Trophoblast cell (in vitro differentiated cells and primary cell): ENCODE measurements at regions not wholly inside any gene's neighbourhood (a gene's known extent, or its start where the extent isn't known, plus 50 kb on each side); places are given as distances from the start of the nearest gene placed in this dataset.

Experiments
- DNase-seq, 2 donors: peaks; one replicate each; pipeline ENCODE4 v3.0.0-alpha.2; 2016
- H2AFZ ChIP-seq: 2 replicates; pipeline ENCODE4 v1.6.1; 2013; ENCODE audit warnings: low read length, moderate library complexity, mild to moderate bottlenecking; ENCODE audit not compliant: insufficient read depth, poor library complexity
- H2AK5ac ChIP-seq: 2 replicates; pipeline ENCODE4 v1.6.1; 2013; ENCODE audit warnings: mild to moderate bottlenecking, low read length
- H2BK120ac ChIP-seq: 2 replicates; pipeline ENCODE4 v1.6.1; 2013; ENCODE audit warnings: low read length, mild to moderate bottlenecking, moderate library complexity; ENCODE audit not compliant: insufficient read depth, poor library complexity
- H2BK12ac ChIP-seq: 2 replicates; pipeline ENCODE4 v1.6.1; 2013; ENCODE audit warnings: mild to moderate bottlenecking, low read length, moderate library complexity
- H2BK5ac ChIP-seq: 2 replicates; pipeline ENCODE4 v1.6.1; 2013; ENCODE audit warnings: low read length, low read depth, moderate library complexity, mild to moderate bottlenecking; ENCODE audit not compliant: poor library complexity
- H3K14ac ChIP-seq: 2 replicates; pipeline ENCODE4 v1.6.1; 2013; ENCODE audit warnings: mild to moderate bottlenecking, low read length
- H3K18ac ChIP-seq: 2 replicates; pipeline ENCODE4 v1.6.1; 2013; ENCODE audit warnings: mild to moderate bottlenecking, low read length
- H3K23ac ChIP-seq: 2 replicates; pipeline ENCODE4 v1.6.1; 2013; ENCODE audit warnings: low read length
- H3K27ac ChIP-seq: 2 replicates; pipeline ENCODE4 v1.5.1; 2013; ENCODE audit warnings: low read depth, mild to moderate bottlenecking, inconsistent platforms, low read length, moderate library complexity
- H3K27me3 ChIP-seq: 2 replicates; pipeline ENCODE4 v1.6.1; 2013; ENCODE audit warnings: inconsistent platforms, mild to moderate bottlenecking, low read length, moderate library complexity; ENCODE audit not compliant: insufficient read depth
- H3K36me3 ChIP-seq, 2 experiments: 1 replicate in 1 of 2; 2 replicates in 1 of 2; pipeline ENCODE4 v1.6.1; 2013; ENCODE audit warnings: low read length in 2 of 2, mild to moderate bottlenecking in 2 of 2, moderate library complexity in 1 of 2; ENCODE audit not compliant: insufficient read depth in 2 of 2, control insufficient read depth in 1 of 2
- H3K4ac ChIP-seq: 2 replicates; pipeline ENCODE4 v1.6.1; 2013; ENCODE audit warnings: low read depth, mild to moderate bottlenecking, low read length, moderate library complexity
- H3K4me1 ChIP-seq, 2 experiments: 1 replicate in 1 of 2; 2 replicates in 1 of 2; pipeline ENCODE4 v1.6.1; 2013; ENCODE audit warnings: low read length in 2 of 2, mild to moderate bottlenecking in 2 of 2, moderate library complexity in 1 of 2; ENCODE audit not compliant: insufficient read depth in 2 of 2, control insufficient read depth in 1 of 2
- H3K4me2 ChIP-seq: 2 replicates; pipeline ENCODE4 v1.6.1; 2013; ENCODE audit warnings: inconsistent platforms, mild to moderate bottlenecking, low read length, moderate library complexity
- H3K4me3 ChIP-seq: 2 replicates; pipeline ENCODE4 v1.5.1; 2013; ENCODE audit warnings: mild to moderate bottlenecking, low read depth, low read length, inconsistent platforms
- H3K79me1 ChIP-seq: one replicate; pipeline ENCODE4 v1.6.1; 2013; ENCODE audit warnings: low read length
- H3K79me2 ChIP-seq: 2 replicates; pipeline ENCODE4 v1.6.1; 2013; ENCODE audit warnings: low read length, mild to moderate bottlenecking; ENCODE audit not compliant: control insufficient read depth, insufficient read depth, poor library complexity
- H3K9ac ChIP-seq: 2 replicates; pipeline ENCODE4 v1.6.1; 2013; ENCODE audit warnings: mild to moderate bottlenecking, low read length
- H3K9me3 ChIP-seq: 2 replicates; pipeline ENCODE4 v1.6.1; 2013; ENCODE audit warnings: low read depth, mild to moderate bottlenecking, control low read depth, inconsistent platforms, low read length; ENCODE audit not compliant: insufficient read depth
- H4K12ac ChIP-seq: 2 replicates; pipeline ENCODE4 v1.6.1; 2013; ENCODE audit warnings: low read depth, mild to moderate bottlenecking, low read length, moderate library complexity
- H4K8ac ChIP-seq: 2 replicates; pipeline ENCODE4 v1.6.1; 2013; ENCODE audit warnings: low read depth, mild to moderate bottlenecking, low read length, moderate library complexity
- H4K91ac ChIP-seq: one replicate; pipeline ENCODE4 v1.6.1; 2013; ENCODE audit warnings: low read depth, mild to moderate bottlenecking, low read length, moderate library complexity
- WGBS: extraction: QIAGEN DNeasy Blood & Tissue Kit; methylation state at CpG from one replicate; pipeline ENCODE4 v1.1.7; 2013; ENCODE audit warnings: missing lambda C conversion rate; ENCODE audit not compliant: insufficient read length, insufficient coverage; ENCODE audit errors: extremely low coverage; 5-methylcytosine and 5-hydroxymethylcytosine counted together

DNA sequence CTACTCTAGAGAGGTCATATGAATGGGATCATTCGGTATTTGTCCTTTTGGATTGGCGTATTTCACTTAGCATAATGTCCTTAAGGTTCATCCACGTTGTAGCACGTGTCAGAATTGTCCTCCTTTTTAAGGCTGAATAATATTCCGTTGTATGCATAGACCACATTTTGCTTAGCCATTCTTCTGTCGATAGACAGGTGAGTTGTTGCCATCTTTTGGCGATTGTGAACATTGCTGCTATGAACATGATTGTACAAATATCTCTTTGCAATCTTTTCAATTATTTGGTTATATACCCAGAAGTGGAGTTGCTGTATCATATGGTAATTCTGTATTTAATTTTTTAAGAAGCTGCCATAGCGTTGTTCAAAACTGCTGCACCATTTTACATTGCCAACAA, 52.4 kb upstream of the GOLGA8J start:
- no CpG with 5 or more reads among the region's 8 CpGs for WGBS
- Histone ChIP-seq H2BK120ac (no peak overlapping the region), H3K27ac (no peak overlapping the region)

DNA sequence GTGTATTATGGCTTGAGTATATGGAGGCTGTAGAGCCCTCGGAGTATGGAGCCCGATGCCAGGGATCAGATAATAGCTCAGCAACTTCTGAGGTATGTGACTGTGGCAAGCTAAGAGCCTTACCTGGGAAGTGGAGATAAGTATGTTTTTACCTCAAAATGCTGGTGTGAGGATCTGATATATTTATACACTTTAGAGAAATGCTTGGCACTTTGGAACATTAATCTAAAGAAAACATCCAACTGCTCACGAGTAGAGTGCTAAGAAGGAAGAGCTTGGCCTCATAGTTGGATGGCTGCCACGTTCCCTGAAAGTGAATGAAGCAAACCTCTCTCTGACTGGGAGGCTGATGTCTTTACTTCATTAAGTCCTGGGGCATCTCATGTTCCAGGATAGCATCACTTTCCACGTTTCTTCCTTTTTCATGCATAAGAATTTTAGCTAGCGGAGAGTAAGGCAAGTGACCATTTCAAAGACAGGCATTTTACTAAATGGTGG, 58.9 kb upstream of the GOLGA8J start:
- H3K36me3 ChIP-seq: no peaks in the 10 kb centered on the region
- no peak overlapping the region for H3K4me2 ChIP-seq
- no peak overlapping the region for H2AFZ ChIP-seq
- no peak overlapping the region for H2BK120ac ChIP-seq
- H3K18ac ChIP-seq: no peak overlapping the region
- WGBS: no CpG with 5 or more reads among the region's 6 CpGs
- H2AK5ac ChIP-seq: no peak overlapping the region
- no peak overlapping the region for H3K4me3 ChIP-seq
- H4K12ac ChIP-seq: no peak overlapping the region
- H2BK5ac ChIP-seq: no peak overlapping the region
- no peaks in the 10 kb centered on the region for H3K79me1 ChIP-seq
- H3K27ac ChIP-seq: no peak overlapping the region
- H3K79me2 ChIP-seq: no peaks in the 10 kb centered on the region
- no peaks in the 10 kb centered on the region for H3K27me3 ChIP-seq
- peaks cover 2% of the 10 kb centered on the region for H3K9me3 ChIP-seq
- no peak overlapping the region for H4K8ac ChIP-seq
- H3K23ac ChIP-seq: no peak overlapping the region
- H2BK12ac ChIP-seq: no peak overlapping the region
- H3K4ac ChIP-seq: no peak overlapping the region
- no peaks in the 10 kb centered on the region for H3K4me1 ChIP-seq
- no peak overlapping the region for H3K14ac ChIP-seq
- H4K91ac ChIP-seq: no peak overlapping the region
- no peak for DNase-seq
- no peak overlapping the region for H3K9ac ChIP-seq

More for the DNA sequence above, 52.4 kb upstream of the GOLGA8J start:
- Histone ChIP-seq H3K18ac (no peak overlapping the region), H2BK12ac (no peak overlapping the region), H3K9me3 (peaks cover 2% of the 10 kb centered on the region), H2AK5ac (no peak overlapping the region), H4K8ac (no peak overlapping the region), H4K12ac (no peak overlapping the region), H3K79me1 (no peaks in the 10 kb centered on the region), H3K79me2 (no peaks in the 10 kb centered on the region), H3K36me3 (no peaks in the 10 kb centered on the region), H2AFZ (no peak overlapping the region), H3K4me2 (no peak overlapping the region), H3K4ac (no peak overlapping the region), H3K23ac (no peak overlapping the region), H3K4me3 (no peak overlapping the region), H3K9ac (no peak overlapping the region), H3K4me1 (no peaks in the 10 kb centered on the region), H3K27me3 (no peaks in the 10 kb centered on the region), H3K14ac (no peak overlapping the region), H2BK5ac (no peak overlapping the region), H4K91ac (no peak overlapping the region)
- peak; percentile 36 to 75 for DNase-seq

DNA sequence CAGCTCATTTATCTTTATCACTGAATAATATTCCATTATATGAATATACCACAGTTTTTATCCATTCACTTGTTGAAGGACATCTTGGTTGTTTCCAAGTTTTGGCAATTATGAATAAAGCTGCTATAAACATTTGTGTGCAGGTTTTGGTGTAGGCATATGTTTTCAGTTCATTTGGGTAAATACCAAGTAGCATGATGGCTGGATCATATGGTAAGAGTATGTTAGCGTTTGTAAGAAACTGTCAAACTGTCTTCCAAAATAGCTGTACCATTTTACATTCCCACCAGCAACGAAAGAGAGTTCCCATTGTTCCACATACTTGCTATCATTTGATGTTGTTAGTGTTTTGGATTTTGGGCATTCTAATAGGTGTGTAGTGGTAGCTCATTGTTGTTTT, 72.0 kb upstream of the GOLGA8J start:
- H2BK5ac ChIP-seq: no peak overlapping the region
- no peak overlapping the region for H4K12ac ChIP-seq
- H3K27me3 ChIP-seq: no peaks in the 10 kb centered on the region
- H3K27ac ChIP-seq: no peak overlapping the region
- H3K4me3 ChIP-seq: no peak overlapping the region
- H3K4ac ChIP-seq: no peak overlapping the region
- no peak overlapping the region for H3K14ac ChIP-seq
- H3K79me1 ChIP-seq: no peaks in the 10 kb centered on the region
- no peak overlapping the region for H3K18ac ChIP-seq
- no peaks in the 10 kb centered on the region for H3K4me1 ChIP-seq
- WGBS: no CpG with 5 or more reads among the region's 2 CpGs
- no peak overlapping the region for H2BK12ac ChIP-seq
- H3K36me3 ChIP-seq: no peaks in the 10 kb centered on the region
- H2AK5ac ChIP-seq: no peak overlapping the region
- H3K79me2 ChIP-seq: no peaks in the 10 kb centered on the region
- no peak overlapping the region for H3K23ac ChIP-seq
- no peak overlapping the region for H3K9ac ChIP-seq
- no peak for DNase-seq
- H2AFZ ChIP-seq: no peak overlapping the region
- H3K9me3 ChIP-seq: no peaks in the 10 kb centered on the region
- no peak overlapping the region for H3K4me2 ChIP-seq
- no peak overlapping the region for H2BK120ac ChIP-seq
- H4K8ac ChIP-seq: no peak overlapping the region
- H4K91ac ChIP-seq: no peak overlapping the region

GRCh38 chr15:30008156-30008555, 74.6 kb upstream of the GOLGA8J start:
- H2AK5ac ChIP-seq: no peak overlapping the region
- H2BK5ac ChIP-seq: no peak overlapping the region
- H3K9ac ChIP-seq: no peak overlapping the region
- WGBS: no CpG with 5 or more reads among the region's 1 CpG
- no peaks in the 10 kb centered on the region for H3K79me2 ChIP-seq
- no peaks in the 10 kb centered on the region for H3K79me1 ChIP-seq
- H4K12ac ChIP-seq: no peak overlapping the region
- H3K18ac ChIP-seq: no peak overlapping the region
- H3K4ac ChIP-seq: no peak overlapping the region
- no peaks in the 10 kb centered on the region for H3K27me3 ChIP-seq
- no peak overlapping the region for H3K23ac ChIP-seq
- no peaks in the 10 kb centered on the region for H3K4me1 ChIP-seq
- no peak overlapping the region for H3K4me3 ChIP-seq
- H3K27ac ChIP-seq: no peak overlapping the region
- H4K91ac ChIP-seq: no peak overlapping the region
- no peak overlapping the region for H3K4me2 ChIP-seq
- H3K9me3 ChIP-seq: no peaks in the 10 kb centered on the region
- H4K8ac ChIP-seq: no peak overlapping the region
- H3K14ac ChIP-seq: no peak overlapping the region
- no peak overlapping the region for H2AFZ ChIP-seq
- no peak for DNase-seq
- H3K36me3 ChIP-seq: no peaks in the 10 kb centered on the region
- no peak overlapping the region for H2BK120ac ChIP-seq
- H2BK12ac ChIP-seq: no peak overlapping the region
